HG03439 (cell line): ENCODE measurements at regions not wholly inside any gene's neighbourhood (a gene's known extent, or its start where the extent isn't known, plus 50 kb on each side); places are given as distances from the start of the nearest gene placed in this dataset.
"Not testable (repeated sequence)": the region's sequence is repeated elsewhere in the genome, so short reads cannot be mapped to it uniquely, and the experiment has no call there.

Experiments
- ATAC-seq: cut with Tn5 transposase; IDR thresholded peaks from one replicate; pipeline ENCODE4 v1.9.1; 2021; ENCODE audit warnings: mild to moderate bottlenecking, moderate library complexity; ENCODE audit not compliant: unreplicated experiment

- ATAC-seq, result no peak
Observed at GRCh38 chr7:24127930-24128329, 156.1 kb upstream of the NPY start.

GRCh38 chr7:24129597-24129996, 154.4 kb upstream of the NPY start:
- no peak for ATAC-seq

GRCh38 chr7:24130631-24131030, 153.4 kb upstream of the NPY start:
- no peak for ATAC-seq

GRCh38 chr7:24133691-24134090, 150.3 kb upstream of the NPY start:
- no peak for ATAC-seq

GRCh38 chr7:24134535-24134934, 149.5 kb upstream of the NPY start:
- ATAC-seq, result no peak

- no peak for ATAC-seq
Observed at GRCh38 chr7:24135003-24135817, 148.8 kb upstream of the NPY start.

- no peak for ATAC-seq
Observed at GRCh38 chr7:24137338-24137737, 146.7 kb upstream of the NPY start.

GRCh38 chr7:24138343-24138742, 145.6 kb upstream of the NPY start:
- ATAC-seq, result no peak

- no peak for ATAC-seq
Observed at GRCh38 chr7:24140001-24140400, 144.0 kb upstream of the NPY start.

GRCh38 chr7:24141874-24142509, 142.0 kb upstream of the NPY start:
- ATAC-seq, result no peak

- no peak for ATAC-seq
Observed at GRCh38 chr7:24143547-24143946, 140.4 kb upstream of the NPY start.

GRCh38 chr7:24151944-24152343, 132.0 kb upstream of the NPY start:
- no peak for ATAC-seq

- ATAC-seq, result no peak
Observed at GRCh38 chr7:24152356-24152755, 131.6 kb upstream of the NPY start.

- no peak for ATAC-seq
Observed at GRCh38 chr7:24152877-24153472, 131.0 kb upstream of the NPY start.

GRCh38 chr7:24157666-24158065, 126.3 kb upstream of the NPY start:
- no peak for ATAC-seq

GRCh38 chr7:24158975-24159374, 125.0 kb upstream of the NPY start:
- no peak for ATAC-seq

GRCh38 chr7:24164401-24164800, 119.6 kb upstream of the NPY start:
- ATAC-seq, result no peak

GRCh38 chr7:24169077-24169624, 114.8 kb upstream of the NPY start:
- ATAC-seq, result no peak

- ATAC-seq, result not testable (repeated sequence)
Observed at GRCh38 chr7:24171951-24172350, 112.0 kb upstream of the NPY start.

- ATAC-seq, result no peak
Observed at GRCh38 chr7:24172856-24173255, 111.1 kb upstream of the NPY start.

- ATAC-seq, result no peak
Observed at GRCh38 chr7:24175603-24176002, 108.4 kb upstream of the NPY start.
